LNCAP (cell line): ENCODE measurements at regions not wholly inside any gene's neighbourhood (a gene's known extent, or its start where the extent isn't known, plus 50 kb on each side); places are given as distances from the start of the nearest gene placed in this dataset.

Source experiments
- CTCF ChIP-seq: fragments of 450-650 bp; IDR thresholded peaks from 2 replicates; pipeline ENCODE4 v1.5.1; 2017; ENCODE audit warnings: mild to moderate bottlenecking

- no peak for TF ChIP-seq CTCF
Observed at GRCh38 chr10:10846504-10846900, 171.2 kb upstream of the CELF2 start.

- TF ChIP-seq CTCF, result no peak
Observed at GRCh38 chr10:10847387-10847786, 170.3 kb upstream of the CELF2 start.

- no peak for TF ChIP-seq CTCF
Observed at GRCh38 chr10:10848488-10849111, 169.1 kb upstream of the CELF2 start.

DNA sequence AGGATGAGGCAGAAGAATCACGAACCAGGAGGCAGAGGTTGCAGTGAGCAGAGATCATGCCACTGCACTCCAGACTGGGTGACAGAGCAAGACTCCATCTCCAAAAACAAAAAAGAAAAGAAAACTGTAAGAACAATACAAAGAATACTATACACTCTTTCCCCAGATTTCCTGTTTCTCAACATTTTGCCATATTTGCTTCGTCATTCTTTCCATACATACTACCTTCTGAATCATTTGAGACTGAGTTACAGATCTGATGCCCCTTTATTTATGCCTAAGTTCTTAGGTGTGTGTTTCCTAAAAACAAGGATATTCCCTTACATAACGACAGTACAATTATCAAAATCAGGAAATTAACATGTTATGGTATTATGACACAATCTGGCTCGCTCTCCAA lies 168.4 kb upstream of the CELF2 start:
- no peak for TF ChIP-seq CTCF

DNA sequence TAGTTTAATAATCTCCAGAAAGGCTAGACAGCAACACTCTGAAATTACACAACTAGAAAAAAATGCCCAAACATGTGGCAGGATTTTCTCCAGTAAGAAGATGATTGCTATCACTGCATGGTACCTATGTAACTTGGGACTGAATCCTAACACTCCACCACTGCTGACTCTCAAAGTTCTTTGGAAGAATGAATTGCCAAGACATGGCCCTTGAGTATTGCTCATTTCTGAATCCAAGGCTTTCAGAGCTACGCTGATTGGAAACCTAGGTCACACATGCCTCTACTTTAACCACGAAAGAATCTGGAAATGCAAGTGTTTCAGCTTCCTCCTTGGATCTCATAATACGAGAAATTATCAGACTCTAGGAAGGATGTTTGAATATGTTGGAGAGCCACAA lies 167.5 kb upstream of the CELF2 start:
- TF ChIP-seq CTCF, result no peak

- TF ChIP-seq CTCF, result no peak
Observed at GRCh38 chr10:10852464-10852863, 165.2 kb upstream of the CELF2 start.

DNA sequence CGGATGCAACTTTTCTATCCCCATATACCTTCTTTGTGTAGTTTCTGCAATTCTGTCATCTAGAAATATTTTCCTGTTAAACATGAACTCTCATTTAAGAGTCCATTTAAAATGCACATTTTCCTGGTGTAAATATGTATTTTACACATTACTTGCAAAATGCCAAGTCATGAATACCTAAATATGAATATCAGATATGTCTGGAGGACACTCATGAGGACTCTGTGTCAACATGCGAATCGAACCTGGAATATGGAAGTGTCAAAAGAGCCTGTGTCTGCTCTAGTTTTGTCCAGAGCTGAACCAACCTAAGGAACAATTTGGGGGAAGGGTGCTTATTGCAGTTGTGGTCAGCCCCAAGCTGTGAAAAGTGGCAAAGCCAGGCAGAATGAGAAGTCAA lies 163.7 kb upstream of the CELF2 start:
- TF ChIP-seq CTCF, result no peak

- no peak for TF ChIP-seq CTCF
Observed at GRCh38 chr10:10854725-10855124, 162.9 kb upstream of the CELF2 start.
